ENCODE measurements at regions not wholly inside any gene's neighbourhood (a gene's known extent, or its start where the extent isn't known, plus 50 kb on each side); places are given as distances from the start of the nearest gene placed in this dataset.

- no peaks in the 10 kb centered on the region for H3K79me2 ChIP-seq (ENCODE audit: low read length)
- H3F3A ChIP-seq (ENCODE audit: low read length, unreplicated experiment) = no peaks in the 10 kb centered on the region
- H3K9ac ChIP-seq (ENCODE audit: low read length) = no peak overlapping the region
- intact Hi-C loops (cut with micrococcal nuclease) = loop anchor here (10.0 kb wide), 1 partner anchor 469 kb away; no protein-coding TSS in a partner anchor
- H3K9me2 ChIP-seq (replicated peaks; ENCODE audit: low read length) = no peaks in the 10 kb centered on the region
- ATAC-seq = no peak
- DNase-seq = no peak
- H4K20me1 ChIP-seq (ENCODE audit: low read length) = no peaks in the 10 kb centered on the region
- H3K27ac ChIP-seq (ENCODE audit: low read length) = no peak overlapping the region
- no peak for TF ChIP-seq EZH2phosphoT487 (IDR thresholded peaks at IDR 0.05; ENCODE audit: borderline replicate concordance, low read length)
- TF ChIP-seq CTCF (conservative IDR thresholded peaks at IDR 0.05; ENCODE audit: low read depth, low read length) = no peak
- TF ChIP-seq EZH2 (IDR thresholded peaks at IDR 0.05; ENCODE audit: low read length, unreplicated experiment) = no peak
- BruUV-seq (replicated peaks) = no TSS peak
- no peaks in the 10 kb centered on the region for H3K27me3 ChIP-seq (ENCODE audit: low read length)
- no peaks in the 10 kb centered on the region for H3K36me3 ChIP-seq (ENCODE audit: low read depth, low read length)
- no peak overlapping the region for H3K4me2 ChIP-seq (ENCODE audit: low read length)
- POLR2A ChIA-PET (ENCODE audit: unreplicated experiment) = no interaction called here
- peaks cover 12% of the 10 kb centered on the region for H3K4me1 ChIP-seq (ENCODE audit: insufficient read depth, low read length)
- no peak overlapping the region for H2AFZ ChIP-seq (ENCODE audit: low read length)
- CTCF ChIA-PET = no interaction called here
- H3K4me3 ChIP-seq (ENCODE audit: low read length) = no peak overlapping the region
- H3K9me3 ChIP-seq (ENCODE audit: low read length) = no peaks in the 10 kb centered on the region
Observed at GRCh38 chr13:22103046-22104027, 432.5 kb downstream of the FGF9 start.

GRCh38 chr13:22106058-22106457 is 435.2 kb downstream of the FGF9 start:
- POLR2A ChIA-PET (ENCODE audit: unreplicated experiment) = no interaction called here
- BruUV-seq (replicated peaks) = no TSS peak
- DNase-seq = no peak

More at GRCh38 chr13:22106058-22106457, 435.2 kb downstream of the FGF9 start:
- H3K9ac ChIP-seq (ENCODE audit: low read length) = no peak overlapping the region
- no peak overlapping the region for H3K4me2 ChIP-seq (ENCODE audit: low read length)
- ATAC-seq = no peak
- no peaks in the 10 kb centered on the region for H3F3A ChIP-seq (ENCODE audit: low read length, unreplicated experiment)
- H3K27me3 ChIP-seq (ENCODE audit: low read length) = no peaks in the 10 kb centered on the region
- no peaks in the 10 kb centered on the region for H3K9me3 ChIP-seq (ENCODE audit: low read length)
- no peaks in the 10 kb centered on the region for H4K20me1 ChIP-seq (ENCODE audit: low read length)
- no peak overlapping the region for H3K4me3 ChIP-seq (ENCODE audit: low read length)
- H3K9me2 ChIP-seq (replicated peaks; ENCODE audit: low read length) = no peaks in the 10 kb centered on the region
- H3K36me3 ChIP-seq (ENCODE audit: low read depth, low read length) = no peaks in the 10 kb centered on the region
- H3K4me1 ChIP-seq (ENCODE audit: insufficient read depth, low read length) = peaks cover 12% of the 10 kb centered on the region
- CTCF ChIA-PET = no interaction called here
- intact Hi-C loops (cut with micrococcal nuclease) = loop anchor here (10.0 kb wide), 1 partner anchor 471 kb away; no protein-coding TSS in a partner anchor
- H3K79me2 ChIP-seq (ENCODE audit: low read length) = no peaks in the 10 kb centered on the region
- no peak overlapping the region for H2AFZ ChIP-seq (ENCODE audit: low read length)
- H3K27ac ChIP-seq (ENCODE audit: low read length) = no peak overlapping the region
- TF ChIP-seq EZH2phosphoT487 (IDR thresholded peaks at IDR 0.05; ENCODE audit: borderline replicate concordance, low read length) (no peak), CTCF (conservative IDR thresholded peaks at IDR 0.05; ENCODE audit: low read depth, low read length) (no peak), EZH2 (IDR thresholded peaks at IDR 0.05; ENCODE audit: low read length, unreplicated experiment) (no peak)
